GM03348 (cell line): ENCODE measurements at regions not wholly inside any gene's neighbourhood (a gene's known extent, or its start where the extent isn't known, plus 50 kb on each side); places are given as distances from the start of the nearest gene placed in this dataset.
"Not testable (repeated sequence)": the region's sequence is repeated elsewhere in the genome, so short reads cannot be mapped to it uniquely, and the experiment has no call there.

ENCODE experiments used
- DNase-seq: peaks from one replicate; pipeline ENCODE4 v3.0.0; 2012; ENCODE audit warnings: low spot score

DNA sequence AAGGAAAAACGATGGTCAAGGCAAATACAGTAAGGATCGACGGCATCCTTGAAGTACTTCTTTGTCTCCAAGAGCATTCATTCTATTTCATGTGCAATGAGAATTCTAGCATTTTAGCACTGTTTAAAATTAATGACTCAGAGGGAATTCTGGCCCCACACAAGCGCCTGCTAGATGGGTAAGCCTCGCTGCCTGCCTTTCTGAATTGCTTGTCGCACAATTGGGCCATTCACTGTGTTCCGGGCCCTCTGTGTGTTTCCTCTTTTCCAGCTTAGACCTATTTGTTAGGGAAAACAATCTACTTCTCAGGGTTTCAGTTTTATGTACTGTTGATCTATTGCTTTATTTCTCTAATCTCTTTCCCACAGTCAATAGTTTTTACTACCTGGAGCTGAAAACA lies 204.7 kb upstream of the ZNF32 start:
- DNase-seq = no peak

DNA sequence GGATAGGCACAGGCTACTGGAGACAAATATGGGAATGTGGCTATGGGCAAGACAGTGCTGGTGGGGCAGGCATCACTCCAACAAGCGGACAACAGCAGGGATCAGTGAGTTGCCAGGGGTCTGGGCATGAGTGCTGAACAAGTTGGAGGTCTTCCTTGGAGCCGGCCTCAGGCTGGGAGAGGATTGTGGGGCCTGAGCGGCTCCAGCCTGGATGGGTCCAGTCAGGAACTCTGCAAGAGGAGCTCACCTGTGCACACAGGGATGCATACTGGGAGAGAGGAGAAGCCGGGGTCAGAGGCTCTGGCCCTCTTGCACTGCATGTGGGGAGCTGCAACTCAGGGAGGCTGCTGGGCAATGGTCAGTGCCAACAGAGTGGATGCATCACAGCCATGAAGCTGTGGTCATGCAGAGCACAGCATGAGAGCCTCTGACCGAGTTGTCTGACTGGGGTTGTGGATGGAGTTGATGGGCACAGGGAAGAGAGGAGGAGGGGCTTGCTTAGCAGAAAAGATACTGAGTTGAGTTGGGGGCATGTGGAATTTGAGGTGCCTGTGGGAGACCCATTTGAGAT lies 204.0 kb upstream of the ZNF32 start:
- no peak for DNase-seq

- no peak for DNase-seq
These were observed 203.5 kb upstream of the ZNF32 start for GRCh38 chr10:43852149-43852548.

GRCh38 chr10:43851030-43851429 lies 202.3 kb upstream of the ZNF32 start:
- DNase-seq = no peak

DNA sequence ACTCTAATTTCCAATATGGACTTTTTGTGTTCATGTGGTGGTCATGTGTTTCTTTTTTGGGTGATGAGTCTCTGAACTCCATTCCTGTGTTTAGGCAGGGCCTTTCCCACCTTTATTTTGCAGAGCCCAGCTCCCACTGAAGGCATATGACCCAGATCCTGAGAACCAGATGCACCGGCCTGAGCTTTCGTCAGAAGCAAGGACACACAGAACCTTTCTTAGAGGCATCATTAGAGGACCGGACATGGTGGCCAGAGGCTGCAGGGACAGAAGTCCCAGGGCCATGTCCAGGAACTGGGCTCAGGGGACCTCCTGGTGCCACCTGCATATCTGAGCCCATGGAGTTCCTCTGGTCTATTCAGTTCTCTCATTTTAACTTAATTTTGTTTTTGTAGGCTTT lies 200.9 kb upstream of the ZNF32 start:
- no peak for DNase-seq

DNA sequence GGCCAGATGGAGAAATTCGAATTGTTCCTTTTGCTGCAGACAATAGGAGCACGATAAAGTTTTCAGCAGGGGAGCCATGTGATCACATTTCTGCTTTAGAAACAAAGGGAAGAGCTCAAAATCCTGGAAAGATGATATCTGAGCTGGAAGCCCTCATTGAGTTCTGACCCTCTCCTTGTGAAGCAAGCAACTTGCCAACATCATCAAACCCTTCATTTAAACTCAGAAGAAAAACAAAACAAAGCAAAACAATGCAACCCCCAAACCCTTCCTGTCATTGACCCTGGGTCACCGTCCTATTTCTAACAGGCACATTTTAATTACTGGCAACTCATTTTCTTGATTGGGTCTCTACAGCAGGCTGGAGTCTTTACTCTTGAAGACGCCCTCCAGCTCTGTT lies 198.3 kb upstream of the ZNF32 start:
- DNase-seq = no peak

- DNase-seq = peak; percentile 71
These were observed 197.6 kb upstream of the ZNF32 start for GRCh38 chr10:43846187-43846680.

- no peak for DNase-seq
These were observed 196.4 kb upstream of the ZNF32 start for GRCh38 chr10:43845121-43845520.

- no peak for DNase-seq
These were observed 195.5 kb upstream of the ZNF32 start for GRCh38 chr10:43844221-43844620.

DNA sequence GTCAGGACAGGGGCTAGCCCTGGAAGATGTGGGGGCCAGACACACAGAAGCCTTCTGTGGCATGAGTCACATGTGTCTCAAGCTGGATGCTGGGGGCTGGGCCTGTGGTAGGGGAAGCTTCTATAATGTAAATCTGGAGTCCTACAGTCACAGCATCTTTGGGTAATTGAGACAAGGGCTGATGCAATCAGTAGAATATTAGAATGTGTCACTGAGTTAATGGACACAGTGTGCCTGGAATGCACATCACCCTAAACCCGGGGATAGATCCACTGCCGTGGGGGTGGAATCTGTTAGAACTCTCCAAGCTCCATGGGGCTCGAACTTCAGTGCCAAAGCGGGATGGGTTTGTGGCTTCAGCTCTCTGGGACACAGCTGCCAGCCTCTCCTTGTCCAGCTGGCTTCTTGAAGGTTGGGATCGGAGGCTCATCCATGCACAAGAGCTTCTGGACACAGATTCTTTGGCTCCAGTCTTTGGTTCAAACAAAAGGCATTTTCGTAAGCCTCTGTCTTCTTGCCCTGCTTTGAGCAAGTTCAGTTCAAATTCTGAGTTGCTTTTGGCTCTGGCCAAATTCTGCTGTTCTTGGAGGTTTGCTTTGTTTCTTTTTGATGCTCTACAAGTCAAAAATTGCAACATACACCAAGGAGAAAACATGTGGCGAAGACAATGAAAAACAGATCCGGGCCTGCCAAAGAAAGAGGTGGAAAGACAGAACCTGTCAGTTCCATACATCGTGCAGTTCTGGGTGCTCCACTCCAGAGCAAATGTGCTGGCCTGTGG lies 194.8 kb upstream of the ZNF32 start:
- DNase-seq = peak; percentile 75

GRCh38 chr10:43842496-43842895 lies 193.8 kb upstream of the ZNF32 start:
- DNase-seq = no peak

DNA sequence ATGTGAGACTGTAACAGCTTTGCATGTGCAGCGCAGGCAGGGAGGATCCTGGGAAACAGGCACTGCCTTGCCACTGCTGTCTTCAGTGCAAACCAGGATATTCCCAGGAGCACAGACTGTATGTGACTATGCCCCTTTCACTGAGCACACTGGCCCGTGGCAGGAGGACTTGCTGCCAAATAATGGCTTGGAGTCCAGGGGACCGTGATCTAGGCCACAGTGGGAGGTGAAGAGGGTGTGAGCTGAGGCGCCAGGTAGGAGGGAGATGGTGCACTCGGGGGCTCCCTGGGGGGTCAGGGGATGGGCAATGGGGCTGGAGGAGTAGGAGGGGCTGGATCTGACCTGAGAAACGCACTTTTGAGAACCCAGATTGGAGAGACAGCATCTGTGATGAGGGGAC lies 193.4 kb upstream of the ZNF32 start:
- DNase-seq = no peak

DNA sequence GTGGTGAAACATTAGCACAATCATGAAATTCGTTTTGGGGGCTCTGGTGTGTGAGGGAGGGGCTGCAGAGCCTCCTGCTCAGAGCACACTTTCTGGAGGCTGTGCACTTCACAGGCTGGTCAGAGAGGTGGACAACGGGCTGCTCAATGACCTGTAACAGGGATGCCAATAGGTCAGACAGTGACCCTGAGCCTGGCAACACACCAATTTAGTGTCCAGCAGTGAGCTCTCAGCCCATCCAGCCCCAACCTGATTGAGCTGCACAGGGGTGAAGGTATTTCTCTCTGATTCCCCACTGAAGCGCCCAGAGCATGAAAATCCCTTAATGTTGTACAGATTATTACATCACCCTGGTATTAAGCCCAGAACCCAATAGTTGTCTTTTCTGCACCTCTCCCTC lies 191.3 kb upstream of the ZNF32 start:
- no peak for DNase-seq

DNA sequence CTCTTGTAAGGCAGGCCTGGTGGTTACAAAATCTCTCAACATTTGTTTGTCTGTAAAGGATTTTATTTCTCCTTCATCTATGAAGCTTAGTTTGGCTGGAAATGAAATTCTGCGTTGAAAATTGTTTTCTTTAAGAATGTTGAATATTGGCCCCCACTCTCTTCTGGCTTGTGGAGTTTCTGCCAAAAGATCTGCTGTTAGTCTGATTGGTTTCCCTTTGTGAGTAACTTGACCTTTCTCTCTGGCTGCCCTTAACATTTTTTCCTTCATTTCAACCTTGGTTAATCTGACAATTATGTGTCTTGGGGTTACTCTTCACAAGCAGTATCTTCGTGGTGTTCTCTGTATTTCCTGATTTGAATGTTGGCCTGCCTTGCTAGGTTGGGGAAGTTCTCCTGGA lies 186.1 kb upstream of the ZNF32 start:
- not testable (repeated sequence) for DNase-seq

DNA sequence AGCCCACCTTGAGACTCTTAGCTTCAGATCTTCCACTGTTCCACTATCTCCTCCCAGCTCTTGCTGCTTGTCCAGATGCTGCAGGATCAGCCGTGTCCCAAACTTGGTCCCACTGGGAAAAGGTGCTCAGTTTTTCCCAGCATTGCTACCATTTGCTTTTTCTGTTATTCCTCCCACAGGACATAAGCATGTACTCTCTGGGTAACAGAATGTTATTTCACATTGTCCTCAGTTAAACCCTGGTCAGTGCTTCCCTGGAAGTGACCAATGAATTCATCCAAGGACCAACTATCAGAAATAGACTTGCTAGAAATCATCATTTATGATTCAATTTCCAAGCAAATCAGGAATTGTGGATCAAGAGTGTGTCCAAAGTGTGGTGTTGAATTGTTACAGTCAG lies 179.2 kb upstream of the ZNF32 start:
- DNase-seq = no peak

DNA sequence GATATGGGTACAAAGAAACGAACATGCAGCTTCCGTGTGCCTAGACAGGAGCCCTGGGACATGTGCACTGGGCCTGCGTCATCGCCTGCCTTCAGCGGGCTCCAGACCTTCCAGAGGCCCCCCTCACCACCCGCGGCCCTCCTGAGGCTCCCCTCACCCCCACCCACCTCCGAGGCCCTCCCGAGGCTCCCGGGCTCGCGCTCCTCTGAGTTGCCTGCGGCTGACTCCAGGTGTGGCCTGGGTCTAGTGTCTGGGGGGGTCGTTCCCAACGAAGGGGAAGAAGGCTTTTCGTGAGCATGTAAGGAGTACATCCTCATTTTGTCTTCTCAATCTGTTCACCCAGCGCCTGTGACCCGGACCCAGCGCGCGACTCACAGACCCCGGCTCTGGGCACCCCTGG lies 177.3 kb upstream of the ZNF32 start:
- no peak for DNase-seq

GRCh38 chr10:43825421-43825820 lies 176.7 kb upstream of the ZNF32 start:
- no peak for DNase-seq

- DNase-seq = no peak
These were observed 176.3 kb upstream of the ZNF32 start for GRCh38 chr10:43824934-43825333.

DNA sequence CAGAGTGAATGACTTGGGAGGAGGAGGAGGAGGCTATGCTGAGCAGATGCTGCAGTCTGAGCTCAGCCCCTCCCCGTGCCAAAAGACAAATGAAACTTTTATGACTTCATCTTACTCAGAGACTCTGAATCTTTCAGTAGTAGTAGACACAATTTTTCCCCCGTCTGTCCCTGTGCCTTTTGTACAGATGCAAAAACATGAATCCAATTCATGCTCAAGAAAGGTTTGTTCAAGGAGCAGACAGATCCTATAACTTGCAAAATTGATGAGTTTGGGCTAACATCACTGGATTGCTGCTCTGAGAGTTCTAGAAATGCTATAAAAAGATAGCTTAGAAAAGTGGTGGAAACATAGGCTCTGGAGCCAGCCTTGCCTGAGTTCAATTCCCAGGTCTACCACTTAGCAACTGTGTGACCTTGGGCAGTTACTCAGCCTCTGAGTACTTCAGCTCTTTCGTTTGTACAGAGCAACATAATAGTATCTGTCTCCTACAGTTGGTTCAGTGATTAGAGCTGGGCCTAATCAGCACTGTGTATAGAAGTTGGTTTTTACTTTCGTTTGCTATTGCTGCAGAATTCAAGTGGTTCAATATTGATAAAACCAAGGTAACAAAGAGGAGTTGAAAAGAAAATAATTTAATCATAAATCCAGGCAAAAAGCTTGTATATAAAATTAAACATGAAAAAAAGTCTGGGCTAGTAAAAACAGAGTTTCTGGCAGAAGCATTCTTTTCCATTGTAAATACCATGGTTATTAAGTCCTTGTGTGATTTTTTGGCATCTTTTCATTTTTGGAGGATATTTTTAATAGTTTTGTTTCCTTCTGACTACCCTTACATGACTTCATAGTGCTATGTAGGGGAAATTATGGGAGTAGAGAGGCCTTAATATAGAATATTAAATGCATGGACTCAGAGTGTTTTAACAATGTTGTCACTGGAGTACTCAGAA lies 174.2 kb upstream of the ZNF32 start:
- peak; percentile 73 for DNase-seq

DNA sequence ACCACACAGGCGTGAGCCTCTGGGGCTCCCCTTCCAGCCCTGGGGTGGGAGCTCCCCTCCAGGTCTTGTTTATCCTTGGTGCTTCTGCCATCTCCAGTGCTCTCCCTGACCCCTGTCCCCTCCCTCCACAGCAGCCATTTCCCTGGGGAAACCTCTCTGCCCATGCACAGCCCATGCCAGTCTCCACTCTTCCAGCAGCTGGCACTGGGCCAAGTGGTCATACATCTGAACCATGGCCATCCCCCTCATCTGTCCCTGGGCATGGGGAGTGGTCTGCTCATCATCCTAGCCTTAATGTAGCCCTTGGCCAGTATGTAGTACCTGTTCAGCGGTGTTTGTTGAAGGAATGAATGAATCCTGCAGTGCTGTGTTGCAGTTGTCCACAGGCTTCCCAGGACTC lies 172.4 kb upstream of the ZNF32 start:
- DNase-seq = no peak

GRCh38 chr10:43820663-43821062 lies 172.0 kb upstream of the ZNF32 start:
- DNase-seq = no peak

DNA sequence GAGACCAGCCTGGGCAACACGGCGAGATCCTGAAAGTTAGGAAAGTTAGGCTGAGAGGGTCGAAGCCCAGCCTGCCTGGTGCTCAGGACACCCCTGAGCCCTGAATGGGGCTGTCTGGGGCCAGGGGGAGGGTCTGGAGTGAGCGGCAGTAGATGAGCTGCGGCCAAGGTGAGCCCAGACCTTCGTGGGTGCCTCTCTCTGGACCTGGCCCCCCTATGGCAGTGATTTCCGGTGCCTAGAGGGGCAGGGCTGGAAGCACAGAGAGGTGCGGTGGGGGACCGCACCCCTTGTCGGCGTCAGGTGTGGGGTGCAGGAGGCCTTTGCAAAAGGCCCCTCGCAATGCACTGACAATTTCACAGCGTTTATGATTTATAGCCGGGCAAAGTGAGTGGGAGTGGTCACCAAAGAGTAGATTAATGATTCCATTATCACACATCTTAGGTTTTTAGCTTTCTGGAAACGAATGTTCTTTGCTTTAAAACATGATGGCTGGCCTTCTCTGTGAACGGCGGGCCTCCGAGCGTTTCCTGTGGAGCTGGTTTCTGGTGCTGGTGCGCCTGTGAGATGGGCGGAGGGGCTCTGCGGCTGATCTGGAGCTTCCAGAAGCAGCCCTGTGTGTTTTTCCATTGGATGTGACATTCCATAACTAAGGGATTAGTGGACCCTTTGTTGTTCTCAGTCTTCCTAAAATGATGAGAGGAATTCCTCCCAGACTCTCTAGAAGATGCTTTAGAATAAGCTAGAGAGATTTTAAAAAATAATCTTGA lies 171.0 kb upstream of the ZNF32 start:
- no peak for DNase-seq
